ENCODE measurements at regions not wholly inside any gene's neighbourhood (a gene's known extent, or its start where the extent isn't known, plus 50 kb on each side); places are given as distances from the start of the nearest gene placed in this dataset.
"Not testable (repeated sequence)": the region's sequence is repeated elsewhere in the genome, so short reads cannot be mapped to it uniquely, and the experiment has no call there.

GRCh38 chr17:46460129-46460528 is 52.1 kb upstream of the LRRC37A2 start:
- not testable (repeated sequence) for DNase-seq (ENCODE audit: insufficient read length, low spot score)
- FAIRE-seq: peak; percentile 23

- FAIRE-seq; DNase-seq (ENCODE audit: insufficient read length, low spot score): not testable (repeated sequence)
Measured at GRCh38 chr17:46455069-46455468, 57.2 kb upstream of the LRRC37A2 start.

GRCh38 chr17:46454572-46454971 is 57.7 kb upstream of the LRRC37A2 start:
- FAIRE-seq; DNase-seq (ENCODE audit: insufficient read length, low spot score): not testable (repeated sequence)

- not testable (repeated sequence) for FAIRE-seq; DNase-seq (ENCODE audit: insufficient read length, low spot score)
Measured at GRCh38 chr17:46453077-46453476, 59.2 kb upstream of the LRRC37A2 start.

- DNase-seq (ENCODE audit: insufficient read length, low spot score); FAIRE-seq: not testable (repeated sequence)
Measured at GRCh38 chr17:46445849-46446248, 66.4 kb upstream of the LRRC37A2 start.

- FAIRE-seq; DNase-seq (ENCODE audit: insufficient read length, low spot score): not testable (repeated sequence)
Measured at GRCh38 chr17:46445411-46445810, 66.9 kb upstream of the LRRC37A2 start.

GRCh38 chr17:46442153-46442552 is 70.1 kb upstream of the LRRC37A2 start:
- not testable (repeated sequence) for FAIRE-seq; DNase-seq (ENCODE audit: insufficient read length, low spot score)

GRCh38 chr17:46440665-46441064 is 71.6 kb upstream of the LRRC37A2 start:
- not testable (repeated sequence) for FAIRE-seq

GRCh38 chr17:46434450-46435062 is 73.0 kb upstream of the ARL17B start:
- DNase-seq (ENCODE audit: insufficient read length, low spot score): not testable (repeated sequence)
- peak; percentile 93 for FAIRE-seq

More at GRCh38 chr17:46440665-46441064, 71.6 kb upstream of the LRRC37A2 start:
- not testable (repeated sequence) for DNase-seq (ENCODE audit: insufficient read length, low spot score)

GRCh38 chr17:46430300-46430699 is 68.7 kb upstream of the ARL17B start:
- DNase-seq (ENCODE audit: insufficient read length, low spot score): not testable (repeated sequence)
- FAIRE-seq: peak; percentile 21

GRCh38 chr17:46429675-46430074 is 68.1 kb upstream of the ARL17B start:
- not testable (repeated sequence) for DNase-seq (ENCODE audit: insufficient read length, low spot score)
- FAIRE-seq: peak; percentile 49

GRCh38 chr17:46424187-46424884 is 62.8 kb upstream of the ARL17B start:
- not testable (repeated sequence) for DNase-seq (ENCODE audit: insufficient read length, low spot score)
- peak; percentile 72 for FAIRE-seq

- not testable (repeated sequence) for DNase-seq (ENCODE audit: insufficient read length, low spot score)
- FAIRE-seq: peak; percentile 53
Measured at GRCh38 chr17:46417907-46418306, 56.3 kb upstream of the ARL17B start.

GRCh38 chr17:46417261-46417660 is 55.7 kb upstream of the ARL17B start:
- not testable (repeated sequence) for DNase-seq (ENCODE audit: insufficient read length, low spot score)
- FAIRE-seq: peak; percentile 42

GRCh38 chr17:46414559-46414958 is 53.0 kb upstream of the ARL17B start:
- FAIRE-seq: peak; percentile 18
- DNase-seq (ENCODE audit: insufficient read length, low spot score): not testable (repeated sequence)

- DNase-seq (ENCODE audit: insufficient read length, low spot score); FAIRE-seq: not testable (repeated sequence)
Measured at GRCh38 chr17:46412156-46412555, 50.6 kb upstream of the ARL17B start.

GRCh38 chr17:46411172-46411852 is 49.7 kb upstream of the ARL17B start:
- peak; percentile 91 for FAIRE-seq
- DNase-seq (ENCODE audit: insufficient read length, low spot score): not testable (repeated sequence)
